DOHH2 (cell line): ENCODE measurements at regions not wholly inside any gene's neighbourhood (a gene's known extent, or its start where the extent isn't known, plus 50 kb on each side); places are given as distances from the start of the nearest gene placed in this dataset.

ENCODE experiments used
- H3F3A ChIP-seq: fragments of 200-600 bp; sonication (generic), shearing (Covaris generic); 2 replicates; pipeline ENCODE4 v1.6.0; 2016; ENCODE audit warnings: antibody characterized with exemption, mild to moderate bottlenecking; ENCODE audit not compliant: control insufficient read depth, insufficient read depth
- H3K27ac ChIP-seq: fragments of 200-600 bp; sonication (generic); 2 replicates; pipeline ENCODE4 v1.5.1; 2014; ENCODE audit warnings: low read depth, mild to moderate bottlenecking, low read length, moderate library complexity
- H3K27me3 ChIP-seq: fragments of 200-600 bp; sonication (generic); 2 replicates; pipeline ENCODE4 v1.6.1; 2014; ENCODE audit warnings: mild to moderate bottlenecking, low read length, mixed read lengths; ENCODE audit not compliant: control insufficient read depth
- H3K36me3 ChIP-seq: fragments of 200-600 bp; sonication (generic); 2 replicates; pipeline ENCODE4 v1.6.1; 2014; ENCODE audit warnings: mild to moderate bottlenecking, low read length, moderate library complexity, mixed read lengths; ENCODE audit not compliant: control insufficient read depth
- H3K4me1 ChIP-seq: fragments of 200-600 bp; sonication (generic); 2 replicates; pipeline ENCODE4 v1.6.1; 2014; ENCODE audit warnings: mild to moderate bottlenecking, low read length, mixed read lengths; ENCODE audit not compliant: control insufficient read depth
- H3K4me2 ChIP-seq: fragments of 200-600 bp; sonication (generic); 2 replicates; pipeline ENCODE4 v1.6.0; 2014; ENCODE audit warnings: mild to moderate bottlenecking, low read length, moderate library complexity
- H3K4me3 ChIP-seq: fragments of 200-600 bp; sonication (generic); 2 replicates; pipeline ENCODE4 v1.5.1; 2014; ENCODE audit warnings: mild to moderate bottlenecking, low read length, mixed read lengths
- H3K79me2 ChIP-seq: fragments of 200-600 bp; sonication (generic); 2 replicates; pipeline ENCODE4 v1.6.1; 2014; ENCODE audit warnings: mild to moderate bottlenecking, low read length, mixed read lengths; ENCODE audit not compliant: control insufficient read depth
- H3K9me2 ChIP-seq: fragments of 200-600 bp; sonication (generic); replicated peaks from 2 replicates; pipeline ENCODE4 v1.6.1; 2014; ENCODE audit warnings: mild to moderate bottlenecking, low read length, mixed read lengths; ENCODE audit not compliant: control insufficient read depth
- H3K9me3 ChIP-seq: fragments of 200-600 bp; sonication (generic); 2 replicates; pipeline ENCODE4 v1.6.1; 2014; ENCODE audit warnings: antibody characterized with exemption, low read length, mixed read lengths; ENCODE audit not compliant: control insufficient read depth, insufficient read depth
- H4K20me1 ChIP-seq: fragments of 200-600 bp; sonication (generic); 2 replicates; pipeline ENCODE4 v1.6.0; 2014; ENCODE audit warnings: low read depth, mild to moderate bottlenecking, antibody characterized with exemption, low read length, moderate library complexity; ENCODE audit not compliant: control insufficient read depth, insufficient read depth
- EZH2phosphoT487 ChIP-seq: fragments of 200-600 bp; sonication (generic); IDR thresholded peaks from 2 replicates; pipeline ENCODE4 v1.6.1; 2017; ENCODE audit warnings: borderline replicate concordance, mild to moderate bottlenecking, antibody characterized with exemption, low read length, moderate library complexity, mixed read lengths
- TF ChIP-seq, protein P1 (sequence below): fragments of 200-600 bp; sonication (generic); IDR thresholded peaks from one replicate; pipeline ENCODE4 v1.5.1; 2014; ENCODE audit warnings: antibody characterized with exemption, mild to moderate bottlenecking, low read depth, low read length; ENCODE audit not compliant: poor library complexity, severe bottlenecking

DNA sequence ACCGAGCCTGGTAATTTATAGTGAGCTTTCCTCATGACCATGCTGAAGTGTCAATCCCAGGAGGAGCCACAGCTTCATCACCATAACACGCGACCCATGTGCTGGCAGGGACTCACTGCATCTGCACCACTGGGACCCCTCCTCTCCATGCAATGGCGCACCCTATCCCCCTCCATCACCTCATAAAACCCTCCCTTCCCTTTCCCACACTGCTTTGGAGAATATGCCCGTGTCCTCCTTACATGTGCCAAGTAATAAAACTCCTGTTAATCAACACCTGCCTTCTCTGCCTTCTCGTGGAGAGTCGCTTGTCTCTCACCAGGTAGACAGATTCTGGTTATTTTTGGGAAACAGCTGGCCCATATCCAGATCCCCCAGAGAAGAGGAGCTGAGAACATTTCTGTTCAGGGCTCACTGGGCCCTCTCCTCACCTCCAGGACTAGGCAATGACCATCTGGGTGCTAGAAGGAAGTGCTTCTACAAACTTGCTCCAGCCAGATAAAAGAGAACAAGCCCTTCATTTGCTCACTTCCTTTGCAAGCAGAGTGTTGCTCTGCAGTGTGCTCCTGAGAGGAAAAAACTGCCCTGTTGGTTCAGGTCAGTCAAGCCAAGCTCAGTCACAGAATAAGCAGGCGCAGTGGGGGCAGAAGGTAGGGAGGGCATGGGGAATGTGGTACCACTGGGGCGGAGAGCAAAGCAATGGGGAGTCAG, 894.3 kb downstream of the UQCRFS1 start:
- TF ChIP-seq, protein P1, sequence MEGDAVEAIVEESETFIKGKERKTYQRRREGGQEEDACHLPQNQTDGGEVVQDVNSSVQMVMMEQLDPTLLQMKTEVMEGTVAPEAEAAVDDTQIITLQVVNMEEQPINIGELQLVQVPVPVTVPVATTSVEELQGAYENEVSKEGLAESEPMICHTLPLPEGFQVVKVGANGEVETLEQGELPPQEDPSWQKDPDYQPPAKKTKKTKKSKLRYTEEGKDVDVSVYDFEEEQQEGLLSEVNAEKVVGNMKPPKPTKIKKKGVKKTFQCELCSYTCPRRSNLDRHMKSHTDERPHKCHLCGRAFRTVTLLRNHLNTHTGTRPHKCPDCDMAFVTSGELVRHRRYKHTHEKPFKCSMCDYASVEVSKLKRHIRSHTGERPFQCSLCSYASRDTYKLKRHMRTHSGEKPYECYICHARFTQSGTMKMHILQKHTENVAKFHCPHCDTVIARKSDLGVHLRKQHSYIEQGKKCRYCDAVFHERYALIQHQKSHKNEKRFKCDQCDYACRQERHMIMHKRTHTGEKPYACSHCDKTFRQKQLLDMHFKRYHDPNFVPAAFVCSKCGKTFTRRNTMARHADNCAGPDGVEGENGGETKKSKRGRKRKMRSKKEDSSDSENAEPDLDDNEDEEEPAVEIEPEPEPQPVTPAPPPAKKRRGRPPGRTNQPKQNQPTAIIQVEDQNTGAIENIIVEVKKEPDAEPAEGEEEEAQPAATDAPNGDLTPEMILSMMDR = no peak
- no peak for TF ChIP-seq EZH2phosphoT487
- no peaks in the 10 kb centered on the region for H3K9me3 ChIP-seq
- H3K79me2 ChIP-seq = no peaks in the 10 kb centered on the region

DNA sequence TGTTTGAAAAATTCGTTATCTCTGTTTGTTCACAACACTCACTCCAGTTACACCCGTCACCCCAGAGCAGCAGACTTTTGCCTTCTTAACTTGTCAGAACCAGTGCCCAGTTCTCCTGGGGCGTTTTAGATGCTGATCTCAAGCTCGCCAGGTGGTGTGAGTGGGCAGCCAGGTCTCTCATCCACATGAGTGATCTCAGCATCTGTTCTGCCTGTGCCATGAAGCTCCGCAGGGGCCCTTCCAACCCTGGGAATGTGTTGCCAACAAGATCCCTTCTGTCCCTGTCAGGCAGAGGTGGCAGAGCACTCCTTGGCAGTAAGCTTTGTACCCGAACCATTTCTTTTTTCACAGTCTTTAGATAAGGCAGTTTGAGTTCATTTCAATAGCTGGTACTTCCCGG, 896.5 kb downstream of the UQCRFS1 start:
- Histone ChIP-seq H3K9me2 (no peaks in the 10 kb centered on the region), H3K4me3 (no peak overlapping the region), H3K27me3 (no peaks in the 10 kb centered on the region), H4K20me1 (no peaks in the 10 kb centered on the region), H3F3A (no peaks in the 10 kb centered on the region), H3K27ac (no peak overlapping the region), H3K4me1 (no peaks in the 10 kb centered on the region), H3K4me2 (no peak overlapping the region), H3K9me3 (no peaks in the 10 kb centered on the region), H3K36me3 (no peaks in the 10 kb centered on the region), H3K79me2 (no peaks in the 10 kb centered on the region)
- no peak for TF ChIP-seq EZH2phosphoT487
- TF ChIP-seq, protein P1 = no peak

More for the DNA sequence above, 894.3 kb downstream of the UQCRFS1 start:
- Histone ChIP-seq H3K36me3 (no peaks in the 10 kb centered on the region), H3K9me2 (no peaks in the 10 kb centered on the region), H3F3A (no peaks in the 10 kb centered on the region), H3K27ac (no peak overlapping the region), H3K4me1 (no peaks in the 10 kb centered on the region), H3K4me3 (no peak overlapping the region), H4K20me1 (no peaks in the 10 kb centered on the region), H3K27me3 (no peaks in the 10 kb centered on the region), H3K4me2 (no peak overlapping the region)

DNA sequence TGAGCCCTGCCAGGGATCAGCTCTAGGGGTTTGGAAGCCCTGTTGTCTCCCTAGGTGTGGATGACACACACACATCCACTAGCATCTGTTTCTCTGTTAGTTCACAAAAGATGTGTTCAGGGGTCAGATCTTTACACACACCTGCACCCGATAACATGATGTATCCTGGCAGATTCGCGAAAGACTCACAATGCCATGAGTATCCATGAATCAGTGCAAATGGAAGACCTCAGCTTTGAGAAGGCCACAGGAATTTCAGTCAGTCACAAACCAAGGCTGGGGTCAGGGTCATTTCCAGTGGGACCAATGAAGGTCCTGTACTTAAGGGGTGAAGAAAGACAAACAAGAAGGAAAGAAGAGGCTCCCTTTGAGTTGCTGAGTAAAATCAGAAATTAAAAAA, 898.2 kb downstream of the UQCRFS1 start:
- Histone ChIP-seq H3K36me3 (no peaks in the 10 kb centered on the region), H3K4me1 (no peaks in the 10 kb centered on the region), H3K27me3 (no peaks in the 10 kb centered on the region), H3K27ac (no peak overlapping the region), H3K9me3 (no peaks in the 10 kb centered on the region), H3K9me2 (no peaks in the 10 kb centered on the region), H3K4me2 (no peak overlapping the region), H3F3A (no peaks in the 10 kb centered on the region), H3K4me3 (no peak overlapping the region), H3K79me2 (no peaks in the 10 kb centered on the region), H4K20me1 (no peaks in the 10 kb centered on the region)
- no peak for TF ChIP-seq EZH2phosphoT487
- TF ChIP-seq, protein P1 = no peak

DNA sequence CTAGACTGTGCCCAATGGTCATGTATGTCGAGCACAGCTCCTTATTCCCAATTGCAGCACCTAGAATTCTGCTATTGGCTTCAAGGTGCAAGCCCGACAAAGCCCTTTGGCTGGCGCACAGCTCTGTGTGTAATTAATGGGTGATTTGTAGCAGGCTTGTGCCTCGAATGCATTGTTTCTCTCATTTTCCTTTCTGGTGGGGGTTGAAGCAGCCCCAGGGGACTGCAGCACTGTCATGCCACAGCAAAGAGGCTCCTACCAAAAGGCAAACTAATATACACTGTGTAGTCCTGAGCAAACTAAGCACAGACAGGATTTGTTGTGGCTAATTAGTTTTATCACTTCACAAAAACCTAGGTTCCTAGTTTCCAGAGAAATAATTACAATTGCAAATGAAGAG, 898.7 kb downstream of the UQCRFS1 start:
- no peak overlapping the region for H3K27ac ChIP-seq
- no peak for TF ChIP-seq EZH2phosphoT487
- TF ChIP-seq, protein P1 = no peak
- no peaks in the 10 kb centered on the region for H3K9me2 ChIP-seq
- H3K4me3 ChIP-seq = no peak overlapping the region
- no peaks in the 10 kb centered on the region for H3K36me3 ChIP-seq
- H3K9me3 ChIP-seq = no peaks in the 10 kb centered on the region
- H3K79me2 ChIP-seq = no peaks in the 10 kb centered on the region
- H4K20me1 ChIP-seq = no peaks in the 10 kb centered on the region
- H3K27me3 ChIP-seq = no peaks in the 10 kb centered on the region
- H3F3A ChIP-seq = no peaks in the 10 kb centered on the region
- H3K4me2 ChIP-seq = no peak overlapping the region
- no peaks in the 10 kb centered on the region for H3K4me1 ChIP-seq
